ENCODE measurements at regions not wholly inside any gene's neighbourhood (a gene's known extent, or its start where the extent isn't known, plus 50 kb on each side); places are given as distances from the start of the nearest gene placed in this dataset.
A peak's percentile ranks its signal among the peaks of the same experiment; 100 is the strongest.

DNA sequence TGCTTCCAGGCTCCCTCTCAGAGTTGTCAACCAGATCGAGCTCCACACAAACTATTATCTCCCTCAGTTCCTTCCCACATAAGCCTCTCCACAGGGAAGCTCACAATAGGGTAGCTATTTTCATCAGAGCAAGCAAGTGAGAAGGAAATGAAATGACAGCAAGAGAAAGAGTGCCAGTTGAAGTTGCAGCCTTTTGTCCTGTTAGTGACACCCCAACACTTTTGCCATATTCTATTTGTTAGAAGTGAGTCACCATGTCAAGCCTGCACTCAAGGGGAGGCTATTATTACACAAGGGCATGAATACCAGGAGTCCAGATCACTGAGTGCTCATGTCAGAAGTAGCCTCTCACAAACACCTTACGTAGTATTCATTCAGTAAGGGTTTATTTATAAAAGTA, 266.3 kb upstream of the NOCT start:
- DNase-seq (ENCODE audit: low read depth): peak; percentile 83

DNA sequence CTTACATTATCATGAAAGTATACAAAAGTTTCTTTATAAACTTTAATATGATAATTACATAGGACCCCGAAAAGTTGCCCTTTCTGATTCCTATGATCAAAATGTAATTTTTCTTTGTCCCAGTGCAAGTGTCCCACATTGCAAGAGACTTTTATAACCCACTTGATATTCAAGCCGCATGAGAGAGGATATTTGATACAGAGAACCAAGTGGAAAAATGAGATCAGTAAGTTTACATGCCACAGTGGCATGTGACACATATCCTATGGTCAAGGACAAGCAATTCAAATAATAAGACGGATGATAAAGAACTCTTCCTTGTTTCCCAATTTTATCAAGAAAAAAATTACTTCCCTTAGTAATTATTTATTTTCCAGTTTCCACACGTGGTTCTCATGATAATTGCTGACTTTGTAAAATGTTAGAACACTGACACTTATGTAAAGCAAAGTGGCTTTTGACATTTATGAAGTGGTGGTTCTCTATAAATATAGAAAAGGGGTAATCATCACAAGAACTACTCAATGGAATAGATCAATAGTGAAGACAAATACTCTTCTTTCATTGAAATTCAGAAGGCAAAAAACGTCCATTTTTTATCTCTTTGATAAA, 273.7 kb upstream of the NOCT start:
- no peak for DNase-seq (ENCODE audit: low read depth)

- no peak for DNase-seq (ENCODE audit: low read depth)
Observed at GRCh38 chr4:138740816-138741745, 274.5 kb upstream of the NOCT start.

DNA sequence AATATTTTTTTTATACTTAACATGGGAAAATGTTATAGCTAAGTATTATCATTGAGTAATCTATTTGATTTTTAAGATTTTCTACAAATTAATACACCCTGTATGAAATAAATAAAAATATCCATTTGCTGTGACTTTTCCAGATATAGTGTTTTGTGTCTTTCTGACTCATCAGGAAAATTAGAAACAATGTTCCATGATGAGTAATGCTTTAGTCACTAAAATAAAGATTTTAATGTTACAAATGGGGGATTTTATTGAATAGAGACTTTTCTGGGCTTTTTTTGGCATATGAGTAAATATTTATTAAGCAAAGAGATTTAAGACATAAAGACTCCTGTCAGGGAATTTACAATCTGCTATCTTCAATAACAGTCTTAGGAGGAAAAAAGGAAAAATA, 279.2 kb upstream of the NOCT start:
- DNase-seq (ENCODE audit: low read depth): peak; percentile 41

- DNase-seq (ENCODE audit: low read depth): peak; percentile 85
Observed at GRCh38 chr4:138734746-138735145, 280.8 kb upstream of the NOCT start.

DNA sequence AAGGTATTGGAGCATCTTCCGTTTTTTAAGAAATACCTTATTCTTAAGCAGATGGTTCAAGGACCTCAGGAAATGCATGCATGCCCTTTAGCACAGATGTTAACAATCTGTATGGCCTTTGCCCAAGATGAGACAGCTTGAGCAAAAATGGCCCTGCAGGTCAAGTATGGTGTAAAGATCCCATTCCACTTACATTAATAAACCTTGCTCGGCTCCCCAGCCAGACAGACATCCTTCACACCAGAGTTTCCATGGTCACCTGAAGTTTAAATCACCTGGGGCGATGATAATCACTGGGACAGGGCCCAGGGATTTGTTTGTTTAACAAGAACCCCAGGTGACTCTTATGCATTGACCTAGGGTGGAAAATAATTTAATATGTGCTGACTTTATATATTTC, 287.0 kb upstream of the NOCT start:
- DNase-seq (ENCODE audit: low read depth): no peak

DNA sequence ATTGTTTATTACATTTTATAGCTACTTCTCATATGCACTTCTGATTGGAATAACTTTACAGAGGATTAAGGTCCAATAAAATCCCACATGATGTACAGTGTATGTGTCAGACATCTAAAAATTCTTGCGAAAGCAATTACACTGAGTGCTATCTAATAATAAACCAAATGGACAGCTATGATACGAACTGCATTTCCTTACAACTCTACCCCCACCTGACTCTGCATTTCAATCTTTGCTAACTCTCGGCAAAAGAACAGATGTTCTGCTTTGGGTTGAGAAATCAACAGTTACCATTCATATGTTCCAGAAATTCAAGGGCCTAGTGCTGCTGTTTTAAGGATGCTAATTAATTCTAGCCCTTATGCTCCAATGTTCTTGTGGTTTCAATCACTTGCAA, 287.9 kb upstream of the NOCT start:
- DNase-seq (ENCODE audit: low read depth): no peak

DNA sequence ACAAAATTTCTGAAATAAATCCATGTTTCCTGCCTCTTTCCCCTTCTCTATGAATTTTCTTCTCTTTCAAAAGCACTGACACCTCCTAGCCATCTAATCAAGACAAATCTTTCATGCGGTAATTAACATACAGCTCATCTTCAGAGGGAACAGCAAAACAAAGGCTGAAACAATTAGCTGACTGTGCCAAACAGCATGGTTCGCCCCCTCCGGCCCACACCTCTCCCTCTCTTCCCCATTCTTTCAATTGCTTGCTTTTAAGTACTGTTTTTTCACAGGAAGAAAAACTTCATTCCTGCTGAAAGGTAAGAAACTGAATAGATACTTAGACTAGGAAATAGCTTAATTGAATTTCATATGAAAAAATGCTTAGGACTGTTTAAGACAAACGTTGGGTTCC, 291.1 kb upstream of the NOCT start:
- no peak for DNase-seq (ENCODE audit: low read depth)

DNA sequence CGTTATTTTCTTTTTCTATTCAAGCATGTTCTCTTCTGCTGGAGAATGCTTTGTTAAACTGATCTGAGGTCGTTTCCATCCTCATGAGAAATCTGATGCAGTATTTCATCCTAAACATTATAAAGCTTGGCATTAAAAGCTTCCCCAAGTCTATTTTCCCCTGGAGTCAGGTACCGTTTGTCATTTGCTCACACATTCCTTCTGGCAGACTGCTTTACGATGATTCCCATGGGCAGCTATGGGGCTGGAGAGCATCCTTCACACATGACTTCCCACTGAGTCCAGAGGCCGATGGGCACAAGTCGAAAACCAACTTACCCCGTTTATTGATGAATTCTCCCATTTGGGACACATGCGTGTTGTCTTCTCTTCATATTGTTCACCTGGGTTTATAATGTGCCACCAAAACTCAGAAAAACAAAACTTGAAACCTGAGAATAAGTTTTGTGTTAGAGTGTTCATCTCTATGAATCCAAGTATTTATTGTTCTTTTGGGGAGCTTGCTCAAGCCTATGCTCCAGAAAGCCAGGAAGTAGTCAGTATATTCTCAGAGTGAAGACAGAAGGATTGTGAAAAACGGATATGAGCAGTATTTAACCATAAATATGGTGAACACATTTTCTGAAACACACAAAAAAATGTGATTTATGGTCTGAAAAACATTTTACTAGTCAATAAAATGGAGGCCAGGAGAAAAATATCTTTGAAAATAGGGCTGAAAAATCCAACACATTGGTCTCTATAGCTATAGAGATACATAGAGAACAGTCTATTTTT, 298.8 kb upstream of the NOCT start:
- DNase-seq (ENCODE audit: low read depth): no peak

DNA sequence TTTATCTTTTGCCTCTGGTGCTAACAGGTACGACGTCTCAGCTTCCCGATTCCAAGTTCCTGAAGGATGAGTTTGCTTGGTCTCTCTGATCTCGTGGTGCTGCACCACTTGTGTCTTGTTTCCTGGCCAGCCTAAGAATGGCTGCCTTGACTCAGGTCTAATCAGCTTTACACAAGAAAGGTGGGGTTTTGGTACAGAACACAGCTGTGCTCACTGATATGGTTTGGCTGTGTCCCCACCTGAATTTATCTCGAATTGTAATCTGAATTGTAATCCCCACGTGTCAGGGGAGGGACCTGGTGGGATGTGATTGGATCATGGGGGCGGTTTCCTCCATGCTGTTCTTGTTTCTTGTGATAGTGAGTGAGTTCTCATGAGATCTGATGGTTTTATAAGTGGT, 305.3 kb upstream of the NOCT start:
- DNase-seq (ENCODE audit: low read depth): no peak

GRCh38 chr4:138709859-138710258, 305.7 kb upstream of the NOCT start:
- DNase-seq (ENCODE audit: low read depth): no peak

GRCh38 chr4:138707746-138708677, 307.6 kb upstream of the NOCT start:
- no peak for DNase-seq (ENCODE audit: low read depth)

- DNase-seq (ENCODE audit: low read depth): no peak
Observed at GRCh38 chr4:138706201-138706600, 309.4 kb upstream of the NOCT start.

DNA sequence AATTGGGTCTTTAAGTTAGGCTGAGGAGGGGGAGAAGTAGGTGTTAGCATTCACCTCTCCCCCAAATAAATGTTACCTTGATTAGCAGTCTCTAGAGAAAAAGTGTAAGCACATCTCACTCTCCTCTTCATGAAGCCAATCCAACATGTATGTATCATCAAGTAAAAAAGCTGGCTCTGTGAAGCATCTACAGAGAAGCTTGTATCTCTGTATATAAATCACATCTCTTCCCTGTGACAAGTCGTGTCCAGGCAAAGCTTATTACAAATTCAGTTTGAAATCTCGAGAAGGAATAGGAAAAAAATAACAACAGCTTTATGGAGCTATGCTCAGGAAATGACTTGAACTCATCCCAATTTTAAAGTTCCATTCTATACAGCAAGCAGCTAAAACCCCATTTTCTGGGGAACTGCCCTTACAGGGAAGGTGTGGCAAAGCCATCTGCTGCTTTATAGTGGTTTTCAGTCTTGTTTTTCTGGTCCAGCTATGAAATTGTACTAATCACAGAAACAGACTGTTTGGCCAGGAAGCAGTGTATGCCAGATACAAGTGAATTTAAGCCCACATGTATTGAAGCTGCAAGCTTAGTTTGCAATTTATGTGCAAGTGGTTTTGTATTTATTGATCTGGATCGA, 313.3 kb upstream of the NOCT start:
- DNase-seq (ENCODE audit: low read depth): no peak

DNA sequence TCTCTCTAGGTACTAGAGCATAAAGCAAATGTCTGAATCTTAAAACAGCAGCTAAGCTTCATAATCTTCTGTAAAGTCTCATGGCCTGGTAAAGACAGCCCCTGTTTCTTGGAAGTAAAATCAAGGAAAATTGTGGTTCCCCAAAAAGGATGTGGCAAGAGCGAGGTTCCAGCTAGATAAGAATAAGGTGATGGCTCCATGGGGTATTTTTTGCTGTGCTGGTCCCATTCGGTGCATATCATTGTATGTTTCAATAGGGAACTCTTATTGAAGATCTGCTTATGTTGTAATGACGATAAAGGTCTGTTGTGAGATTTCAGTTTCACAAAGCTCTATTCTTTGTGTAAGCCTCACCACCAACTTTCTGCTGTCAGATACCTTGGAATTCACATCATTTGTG, 316.9 kb upstream of the NOCT start:
- DNase-seq (ENCODE audit: low read depth): no peak

DNA sequence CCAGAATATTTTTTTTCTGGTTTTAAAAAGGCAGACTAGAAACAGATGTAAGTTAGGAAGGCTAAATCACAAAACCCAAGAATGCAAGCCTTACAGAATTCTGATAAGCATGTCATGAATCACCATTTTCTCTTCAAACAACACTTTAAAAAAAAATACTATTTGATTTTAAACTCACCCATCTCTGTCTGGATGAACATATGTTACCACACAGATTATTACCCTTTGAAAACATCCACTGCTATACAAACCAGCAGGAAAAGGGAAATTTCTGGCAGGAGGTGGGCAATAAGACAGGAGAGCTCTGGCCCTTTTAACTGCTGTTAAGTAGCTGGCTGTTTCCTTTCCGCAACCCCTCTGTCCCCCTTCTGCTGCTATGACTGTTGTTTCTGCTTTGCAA, 317.7 kb upstream of the NOCT start:
- DNase-seq (ENCODE audit: low read depth): peak; percentile 34

DNA sequence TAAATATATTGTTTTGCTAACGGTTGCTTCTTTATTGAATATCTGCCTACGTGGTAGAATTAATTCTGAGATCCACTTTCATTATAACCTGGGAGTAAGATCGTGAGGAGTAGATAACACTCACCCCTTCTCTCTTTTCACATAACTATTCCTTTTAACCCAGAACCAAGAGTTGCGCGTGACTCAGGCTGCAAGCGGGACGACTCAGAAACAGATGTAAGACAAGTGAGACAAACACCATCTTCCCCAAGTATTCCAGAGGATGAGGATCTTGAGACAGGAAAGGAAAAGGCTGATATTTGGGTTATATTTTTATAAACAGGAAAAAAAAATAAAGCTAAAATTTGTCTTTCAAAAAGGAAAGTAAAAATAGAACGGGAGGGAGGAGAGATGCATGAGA, 318.8 kb upstream of the NOCT start:
- DNase-seq (ENCODE audit: low read depth): peak; percentile 8

GRCh38 chr4:138696058-138696457, 319.5 kb upstream of the NOCT start:
- no peak for DNase-seq (ENCODE audit: low read depth)

- no peak for DNase-seq (ENCODE audit: low read depth)
Observed at GRCh38 chr4:138693526-138693925, 322.1 kb upstream of the NOCT start.

DNA sequence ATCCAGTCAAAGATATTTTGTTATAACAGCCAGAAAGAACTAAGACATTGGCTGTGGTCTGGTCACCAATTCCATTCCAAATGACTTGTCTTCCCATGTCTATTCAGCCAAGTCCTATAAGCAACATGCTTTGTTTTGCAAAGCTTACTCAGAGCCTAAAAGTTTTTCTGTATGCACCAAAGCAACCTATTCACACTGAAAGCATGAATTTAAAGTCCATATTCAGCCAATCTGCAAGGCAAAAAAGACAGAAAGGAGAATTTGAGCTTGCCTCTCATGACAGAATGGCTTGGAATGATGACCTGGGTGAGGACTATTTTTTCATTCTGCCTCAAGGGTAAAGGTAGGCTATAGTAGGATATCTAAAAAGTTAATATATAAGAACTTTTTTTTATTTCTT, 323.2 kb upstream of the NOCT start:
- DNase-seq (ENCODE audit: low read depth): no peak

DNA sequence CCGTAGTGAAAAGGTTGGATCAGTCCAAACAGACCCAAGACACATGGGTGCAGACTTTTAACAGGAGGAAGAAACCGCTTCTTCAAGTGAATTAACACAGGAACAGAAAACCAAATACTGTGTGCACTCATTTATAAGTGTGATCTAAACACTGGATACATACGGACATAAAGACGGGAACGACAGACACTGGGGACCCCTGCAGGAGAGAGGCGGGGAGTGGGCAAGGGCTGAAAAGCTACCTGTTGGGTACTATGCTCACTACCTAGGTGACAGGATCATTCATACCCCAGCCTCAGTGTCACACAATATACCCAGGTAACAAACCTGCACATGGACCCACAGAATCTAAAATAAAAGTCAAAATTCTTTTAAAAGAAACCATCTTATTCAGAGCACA, 326.0 kb upstream of the NOCT start:
- no peak for DNase-seq (ENCODE audit: low read depth)
